Endothelial cell of umbilical vein (primary cell): ENCODE measurements at regions not wholly inside any gene's neighbourhood (a gene's known extent, or its start where the extent isn't known, plus 50 kb on each side); places are given as distances from the start of the nearest gene placed in this dataset.

Experiments
- BruUV-seq: library from RNA; stranded (reverse); fragments of 400-500 nt; replicated peaks from 2 replicates; lab custom pipeline; 2021; lab: Mats Ljungman, UMichigan
- CTCF ChIA-PET: fragments of 300-600, 350-600 bp; sonication (Branson Sonifier 250); formaldehyde crosslinking; loops from one replicate; lab custom pipeline; 2021; ENCODE audit warnings: antibody characterized with exemption, inconsistent platforms; lab: Charles Lee
- POLR2A ChIA-PET: fragments of 300-600, 350-600 bp; sonication (Branson Sonifier 250); formaldehyde crosslinking; loops from one replicate; lab custom pipeline; 2021; ENCODE audit warnings: antibody characterized with exemption, inconsistent platforms; lab: Charles Lee
- DNase-seq: peaks from one replicate; pipeline ENCODE4 v3.0.0-alpha.2; 2011; ENCODE audit warnings: low read depth, low spot score
- FAIRE-seq: peaks from 2 replicates; lab custom pipeline; 2011; peaks lifted over from hg19 to GRCh38; lab: Jason Lieb, UNC
- H2AFZ ChIP-seq: 2 replicates; pipeline ENCODE4 v1.6.0; 2012; ENCODE audit warnings: low read depth, low read length, control low read depth, inconsistent platforms
- H3K27ac ChIP-seq: 2 replicates; pipeline ENCODE4 v1.5.1; 2011; ENCODE audit warnings: low read depth, mild to moderate bottlenecking, control low read depth, low read length, moderate library complexity; ENCODE audit not compliant: insufficient read depth
- H3K27me3 ChIP-seq, 2 experiments: 2 replicates each; pipeline versions ENCODE4 v1.6.0 to v1.6.1; 2011; ENCODE audit warnings: low read length in 2 of 2, mixed read lengths in 1 of 2; ENCODE audit not compliant: control insufficient read depth in 2 of 2, insufficient read depth in 2 of 2
- H3K36me3 ChIP-seq, 2 experiments: 2 replicates in 1 of 2; 3 replicates in 1 of 2; pipeline ENCODE4 v1.5.1; 2011; ENCODE audit warnings: low read length in 2 of 2, mild to moderate bottlenecking in 1 of 2, moderate library complexity in 1 of 2; ENCODE audit not compliant: control insufficient read depth in 2 of 2, insufficient read depth in 2 of 2; ENCODE audit errors: extremely low read depth in 1 of 2
- H3K4me1 ChIP-seq: 3 replicates; pipeline ENCODE4 v1.5.1; 2011; ENCODE audit warnings: mild to moderate bottlenecking, low read length; ENCODE audit not compliant: control insufficient read depth, insufficient read depth; ENCODE audit errors: extremely low read depth
- H3K4me2 ChIP-seq: 2 replicates; pipeline ENCODE4 v1.6.1; 2011; ENCODE audit warnings: low read length, control low read depth, mixed read lengths; ENCODE audit not compliant: insufficient read depth
- H3K4me3 ChIP-seq, 3 experiments: fragments of 200-600 bp in 1 of 3; sonication (generic), shearing (Covaris generic) in 1 of 3; replicated peaks in 1 of 3; 2 replicates each; pipeline ENCODE4 v1.5.1; 2011 to 2016; ENCODE audit warnings: control low read depth in 3 of 3, low read length in 3 of 3, mild to moderate bottlenecking in 2 of 3, inconsistent platforms in 1 of 3, low read depth in 1 of 3, moderate library complexity in 1 of 3; ENCODE audit not compliant: insufficient read depth in 1 of 3
- H3K79me2 ChIP-seq: 2 replicates; pipeline ENCODE4 v1.6.0; 2012; ENCODE audit warnings: low read length, inconsistent platforms; ENCODE audit not compliant: control insufficient read depth, insufficient read depth
- H3K9ac ChIP-seq: replicated peaks from 2 replicates; pipeline ENCODE3; 2011; ENCODE audit warnings: low read length, control low read depth; ENCODE audit not compliant: insufficient read depth; ENCODE audit errors: extremely low read depth
- H3K9me1 ChIP-seq: replicated peaks from 3 replicates; pipeline ENCODE4 v1.6.0; 2011; ENCODE audit warnings: mild to moderate bottlenecking, low read length; ENCODE audit not compliant: control insufficient read depth, insufficient read depth; ENCODE audit errors: extremely low read depth
- H3K9me3 ChIP-seq: replicated peaks from 2 replicates; pipeline ENCODE4 v1.5.1; 2012; ENCODE audit warnings: low read length, inconsistent platforms; ENCODE audit not compliant: control insufficient read depth, insufficient read depth
- H4K20me1 ChIP-seq: replicated peaks from 2 replicates; pipeline ENCODE3; 2011; ENCODE audit warnings: mild to moderate bottlenecking, low read length; ENCODE audit not compliant: control insufficient read depth, insufficient read depth; ENCODE audit errors: extremely low read depth
- CTCF ChIP-seq, 2 donors: IDR thresholded peaks; 1 replicate in 1 of 2; 2 replicates in 1 of 2; pipeline ENCODE4 v1.5.1; 2011; ENCODE audit warnings: low read length in 2 of 2, mild to moderate bottlenecking in 2 of 2, moderate library complexity in 2 of 2, control low read depth in 1 of 2, inconsistent platforms in 1 of 2, low read depth in 1 of 2; ENCODE audit not compliant: insufficient read depth in 1 of 2; ENCODE audit errors: extremely low read depth in 1 of 2
- EZH2 ChIP-seq: IDR thresholded peaks from 2 replicates; pipeline ENCODE4 v1.6.1; 2012; ENCODE audit warnings: borderline replicate concordance, low read depth, mild to moderate bottlenecking, moderate library complexity, low read length, inconsistent platforms; ENCODE audit not compliant: severe bottlenecking
- FOS ChIP-seq: IDR thresholded peaks from 2 replicates; pipeline ENCODE4 v1.6.1; 2011; ENCODE audit warnings: mild to moderate bottlenecking, low read length, moderate library complexity, borderline replicate concordance; ENCODE audit not compliant: insufficient read depth
- GATA2 ChIP-seq: IDR thresholded peaks from 2 replicates; pipeline ENCODE4 v1.7.0; 2011; ENCODE audit warnings: low read depth, mild to moderate bottlenecking, moderate library complexity, mixed read lengths, low read length; ENCODE audit not compliant: insufficient read length, insufficient read depth
- JUN ChIP-seq: IDR thresholded peaks from 2 replicates; pipeline ENCODE4 v1.6.1; 2011; ENCODE audit warnings: borderline replicate concordance, low read depth; ENCODE audit not compliant: insufficient read length, insufficient read depth
- MAX ChIP-seq: IDR thresholded peaks from 2 replicates; pipeline ENCODE4 v1.6.1; 2011; ENCODE audit not compliant: insufficient read depth, insufficient read length
- MYC ChIP-seq: IDR thresholded peaks from one replicate; pipeline ENCODE4 v1.6.1; 2011; ENCODE audit warnings: mild to moderate bottlenecking, low read depth, low read length
- POLR2A ChIP-seq: IDR thresholded peaks from 2 replicates; pipeline ENCODE4 v1.6.1; 2012; ENCODE audit warnings: low read depth, mild to moderate bottlenecking, control low read depth, low read length
- POLR2AphosphoS5 ChIP-seq: IDR thresholded peaks from 2 replicates; pipeline ENCODE4 v1.6.1; 2012; ENCODE audit warnings: low read depth, mild to moderate bottlenecking, control low read depth, low read length, moderate library complexity; ENCODE audit not compliant: insufficient read depth
- dilution Hi-C: fragments of 300-500 bp; cut with MboI; formaldehyde crosslinking; loops from one replicate; pipeline ENCODE4 v1.15.0; 2019; ENCODE audit warnings: low sequenced_read_pairs; ENCODE audit not compliant: extremely low pct_ligation_motif_present
- intact Hi-C: fragments of 100-400 bp; cut with micrococcal nuclease; formaldehyde crosslinking; loops from one replicate; pipeline ENCODE4 v1.10.0; 2022

- H4K20me1 ChIP-seq: no peaks in the 10 kb centered on the region
- no peak overlapping the region for H2AFZ ChIP-seq
- H3K36me3 ChIP-seq: peaks cover 0 to 7% of the 10 kb centered on the region in 2 experiments
- CTCF ChIA-PET: interaction anchor here (1.0 kb wide), 1 partner anchor 13 kb away, joined by 4 read pairs; no protein-coding TSS in a partner anchor
- intact Hi-C loops: no loop called here
- DNase-seq (no peak), FAIRE-seq (no peak)
- H3K4me2 ChIP-seq: no peak overlapping the region
- no peaks in the 10 kb centered on the region for H3K9me1 ChIP-seq
- no peak overlapping the region for H3K4me3 ChIP-seq
- peaks cover 15% of the 10 kb centered on the region for H3K4me1 ChIP-seq
- no TSS peak for BruUV-seq
- no peak for TF ChIP-seq GATA2
- TF ChIP-seq JUN: no peak
- TF ChIP-seq EZH2: no peak
- no peak for TF ChIP-seq FOS
- TF ChIP-seq POLR2A: no peak
- no peak for TF ChIP-seq MYC
- no peak for TF ChIP-seq CTCF (IDR thresholded peaks at IDR 0.05; ENCODE audit: extremely low read depth in 1 of 2, insufficient read depth in 1 of 2, low read depth in 1 of 2, low read length in 2 of 2)
- no peak for TF ChIP-seq MAX
- TF ChIP-seq POLR2AphosphoS5: no peak
- no peak overlapping the region for H3K9ac ChIP-seq
- POLR2A ChIA-PET: no interaction called here
- dilution Hi-C loops: no loop called here
- H3K27ac ChIP-seq: no peak overlapping the region
- no peaks in the 10 kb centered on the region for H3K9me3 ChIP-seq
- H3K79me2 ChIP-seq: peaks cover 26% of the 10 kb centered on the region
- H3K27me3 ChIP-seq: no peaks in the 10 kb centered on the region
Measured at GRCh38 chr2:215767625-215768024, 245.7 kb downstream of the MREG start.
